ENCODE measurements at regions not wholly inside any gene's neighbourhood (a gene's known extent, or its start where the extent isn't known, plus 50 kb on each side); places are given as distances from the start of the nearest gene placed in this dataset.

DNA sequence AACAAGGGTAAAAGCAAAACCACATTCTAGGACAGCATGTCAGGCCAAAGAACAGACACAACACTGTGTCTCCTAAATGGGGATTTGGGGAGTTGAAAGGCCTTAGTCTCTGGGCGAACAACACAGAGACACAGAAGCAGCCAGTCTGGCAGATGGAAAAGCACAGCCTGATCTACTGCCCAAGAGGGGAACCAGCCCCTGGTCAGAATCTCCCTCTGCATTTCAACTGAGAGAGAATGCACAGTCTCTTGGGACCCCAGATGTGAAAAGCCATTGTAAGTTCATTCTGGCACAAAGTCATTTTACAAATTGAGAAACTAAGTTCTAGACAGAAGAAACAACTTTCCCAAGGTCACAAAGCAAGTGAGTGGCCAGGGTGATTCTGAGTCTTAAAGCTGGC, 331.7 kb downstream of the TNS1 start:
- Mint-ChIP-seq H3K4me3 (ENCODE audit: unreplicated experiment) (no peak overlapping the region), H3K27me3 (ENCODE audit: unreplicated experiment) (no peaks in the 10 kb centered on the region), H3K27ac (ENCODE audit: unreplicated experiment) (no peak overlapping the region), H3K36me3 (ENCODE audit: low read depth, unreplicated experiment) (no peaks in the 10 kb centered on the region), H3K4me1 (ENCODE audit: unreplicated experiment) (no peaks in the 10 kb centered on the region), H3K9me3 (ENCODE audit: unreplicated experiment) (no peaks in the 10 kb centered on the region)
- TF ChIP-seq, protein P1, sequence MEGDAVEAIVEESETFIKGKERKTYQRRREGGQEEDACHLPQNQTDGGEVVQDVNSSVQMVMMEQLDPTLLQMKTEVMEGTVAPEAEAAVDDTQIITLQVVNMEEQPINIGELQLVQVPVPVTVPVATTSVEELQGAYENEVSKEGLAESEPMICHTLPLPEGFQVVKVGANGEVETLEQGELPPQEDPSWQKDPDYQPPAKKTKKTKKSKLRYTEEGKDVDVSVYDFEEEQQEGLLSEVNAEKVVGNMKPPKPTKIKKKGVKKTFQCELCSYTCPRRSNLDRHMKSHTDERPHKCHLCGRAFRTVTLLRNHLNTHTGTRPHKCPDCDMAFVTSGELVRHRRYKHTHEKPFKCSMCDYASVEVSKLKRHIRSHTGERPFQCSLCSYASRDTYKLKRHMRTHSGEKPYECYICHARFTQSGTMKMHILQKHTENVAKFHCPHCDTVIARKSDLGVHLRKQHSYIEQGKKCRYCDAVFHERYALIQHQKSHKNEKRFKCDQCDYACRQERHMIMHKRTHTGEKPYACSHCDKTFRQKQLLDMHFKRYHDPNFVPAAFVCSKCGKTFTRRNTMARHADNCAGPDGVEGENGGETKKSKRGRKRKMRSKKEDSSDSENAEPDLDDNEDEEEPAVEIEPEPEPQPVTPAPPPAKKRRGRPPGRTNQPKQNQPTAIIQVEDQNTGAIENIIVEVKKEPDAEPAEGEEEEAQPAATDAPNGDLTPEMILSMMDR (IDR thresholded peaks at IDR 0.05; ENCODE audit: unreplicated experiment), result no peak
- no peak for DNase-seq (ENCODE audit: low spot score)

DNA sequence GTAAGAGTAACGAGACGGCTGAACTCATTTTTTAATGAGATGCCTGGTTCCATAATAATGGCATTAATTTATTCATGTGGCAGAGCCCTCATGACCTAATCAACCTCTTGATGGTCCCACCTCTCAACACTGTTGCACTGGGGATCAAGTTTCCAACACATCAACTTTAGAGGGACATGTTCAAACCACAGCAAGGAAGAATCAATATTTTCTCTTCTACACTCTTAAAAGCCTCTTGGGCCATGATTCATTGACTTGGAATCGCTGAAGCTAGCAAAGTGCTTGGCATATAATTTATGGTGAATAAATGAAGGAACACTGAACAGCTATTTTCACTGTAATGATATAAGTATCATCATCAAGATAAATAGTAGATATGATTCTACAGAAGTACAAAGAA, 333.0 kb downstream of the TNS1 start:
- TF ChIP-seq, protein P1 (IDR thresholded peaks at IDR 0.05; ENCODE audit: unreplicated experiment), result no peak
- no peaks in the 10 kb centered on the region for H3K27me3 Mint-ChIP-seq (ENCODE audit: unreplicated experiment)
- H3K4me1 Mint-ChIP-seq (ENCODE audit: unreplicated experiment), result peaks cover under 1% of the 10 kb centered on the region
- H3K9me3 Mint-ChIP-seq (ENCODE audit: unreplicated experiment), result no peaks in the 10 kb centered on the region
- no peak overlapping the region for H3K27ac Mint-ChIP-seq (ENCODE audit: unreplicated experiment)
- no peaks in the 10 kb centered on the region for H3K36me3 Mint-ChIP-seq (ENCODE audit: low read depth, unreplicated experiment)
- H3K4me3 Mint-ChIP-seq (ENCODE audit: unreplicated experiment), result no peak overlapping the region
- no peak for DNase-seq (ENCODE audit: low spot score)

DNA sequence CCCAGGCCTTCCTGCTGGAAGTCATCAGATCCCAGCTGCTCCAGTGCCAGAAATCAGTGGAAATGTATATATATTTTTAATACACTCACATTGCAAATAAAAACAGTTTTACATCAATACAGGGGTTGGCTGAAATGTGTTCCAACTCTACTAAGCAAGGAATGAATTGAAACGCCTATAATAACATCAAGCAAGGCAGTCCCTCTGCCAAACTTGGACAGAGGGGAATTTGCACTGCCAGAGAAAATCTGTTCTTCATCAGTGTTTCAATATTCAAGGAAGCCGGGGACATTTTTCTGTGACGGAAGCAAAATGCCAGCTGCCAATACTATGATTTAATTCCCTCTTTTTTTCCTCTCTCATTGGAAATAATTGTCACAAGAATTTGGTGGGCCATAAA, 335.3 kb downstream of the TNS1 start:
- DNase-seq (ENCODE audit: low spot score), result no peak
- Mint-ChIP-seq H3K36me3 (ENCODE audit: low read depth, unreplicated experiment) (no peaks in the 10 kb centered on the region), H3K27me3 (ENCODE audit: unreplicated experiment) (peaks cover 4% of the 10 kb centered on the region), H3K4me1 (ENCODE audit: unreplicated experiment) (peaks cover 4% of the 10 kb centered on the region), H3K4me3 (ENCODE audit: unreplicated experiment) (no peak overlapping the region), H3K9me3 (ENCODE audit: unreplicated experiment) (no peaks in the 10 kb centered on the region), H3K27ac (ENCODE audit: unreplicated experiment) (no peak overlapping the region)
- TF ChIP-seq, protein P1 (IDR thresholded peaks at IDR 0.05; ENCODE audit: unreplicated experiment), result no peak

DNA sequence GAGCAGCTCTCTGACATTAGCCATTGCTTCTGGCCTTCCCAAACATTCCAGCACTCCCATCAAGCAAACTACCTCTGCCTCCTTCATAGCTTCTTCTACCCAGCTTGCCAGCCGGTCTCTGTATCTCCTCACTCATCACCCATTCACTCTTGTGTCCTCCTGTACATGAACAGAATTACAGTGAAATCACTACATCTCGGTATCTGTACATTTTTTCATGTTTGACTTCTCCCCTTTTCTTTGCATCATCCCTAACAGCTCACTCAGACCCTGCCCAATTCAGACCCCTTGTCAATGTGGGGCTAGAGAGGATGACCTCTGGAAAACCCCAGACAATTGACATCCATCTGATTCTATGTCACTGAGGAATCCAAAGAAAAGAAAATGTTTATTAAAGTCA, 335.8 kb downstream of the TNS1 start:
- Mint-ChIP-seq H3K4me1 (ENCODE audit: unreplicated experiment) (peaks cover 4% of the 10 kb centered on the region), H3K36me3 (ENCODE audit: low read depth, unreplicated experiment) (no peaks in the 10 kb centered on the region), H3K27me3 (ENCODE audit: unreplicated experiment) (peaks cover 4% of the 10 kb centered on the region), H3K9me3 (ENCODE audit: unreplicated experiment) (no peaks in the 10 kb centered on the region), H3K27ac (ENCODE audit: unreplicated experiment) (no peak overlapping the region), H3K4me3 (ENCODE audit: unreplicated experiment) (no peak overlapping the region)
- TF ChIP-seq, protein P1 (IDR thresholded peaks at IDR 0.05; ENCODE audit: unreplicated experiment), result no peak
- DNase-seq (ENCODE audit: low spot score), result no peak

DNA sequence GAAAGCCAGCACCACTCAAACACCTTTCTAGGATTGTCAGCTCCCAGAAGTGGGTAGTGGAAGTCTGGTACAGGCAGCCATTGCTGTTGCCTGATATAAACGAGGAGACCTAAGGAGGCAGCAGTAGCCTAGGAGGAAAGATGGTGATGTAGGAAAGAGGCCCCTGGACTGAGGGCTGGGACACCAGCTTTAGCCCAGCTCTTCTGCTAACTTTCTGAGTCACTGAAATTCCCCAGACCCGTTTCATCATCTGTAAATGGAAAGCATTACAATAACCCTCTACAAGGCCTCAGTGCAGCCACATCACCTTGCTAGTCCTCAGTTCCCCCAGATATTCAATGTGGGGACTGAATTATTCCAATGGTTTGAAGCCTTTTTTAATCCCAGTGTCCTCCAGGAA, 336.5 kb downstream of the TNS1 start:
- Mint-ChIP-seq H3K36me3 (ENCODE audit: low read depth, unreplicated experiment) (no peaks in the 10 kb centered on the region), H3K27me3 (ENCODE audit: unreplicated experiment) (peaks cover 4% of the 10 kb centered on the region), H3K9me3 (ENCODE audit: unreplicated experiment) (no peaks in the 10 kb centered on the region), H3K4me1 (ENCODE audit: unreplicated experiment) (peaks cover 4% of the 10 kb centered on the region), H3K4me3 (ENCODE audit: unreplicated experiment) (no peak overlapping the region), H3K27ac (ENCODE audit: unreplicated experiment) (no peak overlapping the region)
- DNase-seq (ENCODE audit: low spot score), result no peak
- TF ChIP-seq, protein P1 (IDR thresholded peaks at IDR 0.05; ENCODE audit: unreplicated experiment), result no peak
